SJCRH30 (cell line): ENCODE measurements at regions not wholly inside any gene's neighbourhood (a gene's known extent, or its start where the extent isn't known, plus 50 kb on each side); places are given as distances from the start of the nearest gene placed in this dataset.
"Not testable (repeated sequence)": the region's sequence is repeated elsewhere in the genome, so short reads cannot be mapped to it uniquely, and the experiment has no call there.

Source experiments
- DNase-seq, 2 experiments: peaks; one replicate each; pipeline ENCODE4 v3.0.0-alpha.2; 2015 to 2020
- H3K27ac ChIP-seq: fragments of 250-450 bp; sonication (Bioruptor Pico); 2 replicates; pipeline ENCODE4 v1.5.1; 2020; ENCODE audit warnings: mild to moderate bottlenecking, moderate library complexity
- H3K27me3 ChIP-seq: fragments of 250-450 bp; sonication (Bioruptor Pico); 2 replicates; pipeline ENCODE4 v1.5.1; 2020; ENCODE audit warnings: mild to moderate bottlenecking, moderate library complexity
- H3K36me3 ChIP-seq: fragments of 250-450 bp; sonication (Bioruptor Pico); 2 replicates; pipeline ENCODE4 v1.5.1; 2020; ENCODE audit warnings: mild to moderate bottlenecking, moderate library complexity
- H3K4me1 ChIP-seq: fragments of 250-450 bp; sonication (Bioruptor Pico); 2 replicates; pipeline ENCODE4 v1.5.1; 2020; ENCODE audit warnings: mild to moderate bottlenecking, moderate library complexity
- H3K4me3 ChIP-seq: fragments of 250-450 bp; sonication (Bioruptor Pico); 2 replicates; pipeline ENCODE4 v1.5.1; 2020; ENCODE audit warnings: mild to moderate bottlenecking, moderate library complexity
- H3K9me3 ChIP-seq: fragments of 250-450 bp; sonication (Bioruptor Pico); replicated peaks from 2 replicates; pipeline ENCODE4 v1.5.1; 2020; ENCODE audit warnings: mild to moderate bottlenecking, moderate library complexity

DNA sequence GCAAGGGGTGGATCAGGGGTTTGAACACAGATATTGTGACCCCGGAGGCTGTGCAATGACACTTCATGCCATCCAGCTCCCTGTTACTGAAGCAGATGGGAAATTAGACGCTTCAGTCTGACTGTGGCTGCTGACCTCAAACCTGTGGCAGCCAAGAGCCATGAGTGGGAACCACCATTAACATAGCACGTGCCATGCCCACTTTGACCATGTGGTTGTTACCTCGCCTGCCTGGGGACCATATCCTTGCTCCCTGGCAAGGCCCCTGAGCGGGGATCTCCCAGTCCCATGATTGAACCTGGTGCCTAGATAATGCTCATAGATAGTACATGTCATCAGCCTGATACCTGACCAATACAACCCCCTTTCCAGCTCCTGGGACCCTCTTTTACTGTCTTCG, 68.9 kb downstream of the CYP26B1 start:
- Histone ChIP-seq H3K27me3 (no peaks in the 10 kb centered on the region), H3K4me1 (no peaks in the 10 kb centered on the region), H3K36me3 (no peaks in the 10 kb centered on the region), H3K9me3 (no peaks in the 10 kb centered on the region; the same call in 1 of the 2 replicates), H3K27ac (no peak overlapping the region), H3K4me3 (no peak overlapping the region)
- no peak for DNase-seq

DNA sequence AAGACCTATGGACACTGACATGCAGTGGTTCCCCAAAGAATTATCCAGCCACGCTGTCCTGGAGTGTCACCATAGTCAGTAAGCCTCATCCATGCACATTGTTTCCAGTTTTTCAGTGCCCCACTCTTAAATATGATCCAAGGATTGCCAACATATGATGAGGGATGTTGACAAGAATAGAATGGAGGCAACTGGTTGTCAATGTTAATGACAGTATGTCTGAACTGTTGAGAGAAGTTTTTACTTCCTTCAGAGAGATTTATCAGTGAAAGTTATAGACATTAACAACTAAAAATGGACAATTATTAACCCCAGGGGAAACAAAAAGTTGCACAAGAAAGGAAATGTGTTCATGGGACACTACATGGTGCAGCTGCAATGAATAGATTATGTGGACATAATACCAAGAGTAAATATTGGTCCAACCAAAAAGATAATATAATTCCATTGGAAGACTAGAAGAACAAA, 69.9 kb downstream of the CYP26B1 start:
- H3K27me3 ChIP-seq = no peaks in the 10 kb centered on the region
- no peaks in the 10 kb centered on the region for H3K36me3 ChIP-seq
- DNase-seq = no peak
- no peaks in the 10 kb centered on the region for H3K4me1 ChIP-seq
- H3K4me3 ChIP-seq = no peak overlapping the region
- H3K27ac ChIP-seq = no peak overlapping the region
- peaks cover 2% of the 10 kb centered on the region; the same call in 1 of the 2 replicates for H3K9me3 ChIP-seq

DNA sequence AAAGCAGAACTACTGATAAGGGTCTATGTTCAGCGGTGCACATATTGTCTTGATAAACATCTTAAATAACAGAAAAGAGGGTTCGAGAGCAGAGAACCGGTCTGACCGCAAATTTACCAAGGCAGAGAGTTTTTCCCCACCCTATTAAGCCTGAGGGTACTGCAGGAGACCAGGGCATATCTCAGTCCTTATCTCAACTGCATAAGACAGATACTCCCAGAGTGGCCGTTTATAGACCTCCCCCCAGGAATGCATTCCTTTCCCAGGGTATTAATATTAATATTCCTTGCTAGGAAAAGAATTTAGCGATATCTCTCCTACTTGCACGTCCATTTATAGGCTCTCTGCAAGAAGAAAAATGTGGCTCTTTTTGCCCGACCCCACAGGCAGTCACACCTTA, 74.3 kb downstream of the CYP26B1 start:
- H3K4me1 ChIP-seq, H3K4me3 ChIP-seq, H3K36me3 ChIP-seq, DNase-seq, H3K9me3 ChIP-seq, H3K27ac ChIP-seq, H3K27me3 ChIP-seq: not testable (repeated sequence)

DNA sequence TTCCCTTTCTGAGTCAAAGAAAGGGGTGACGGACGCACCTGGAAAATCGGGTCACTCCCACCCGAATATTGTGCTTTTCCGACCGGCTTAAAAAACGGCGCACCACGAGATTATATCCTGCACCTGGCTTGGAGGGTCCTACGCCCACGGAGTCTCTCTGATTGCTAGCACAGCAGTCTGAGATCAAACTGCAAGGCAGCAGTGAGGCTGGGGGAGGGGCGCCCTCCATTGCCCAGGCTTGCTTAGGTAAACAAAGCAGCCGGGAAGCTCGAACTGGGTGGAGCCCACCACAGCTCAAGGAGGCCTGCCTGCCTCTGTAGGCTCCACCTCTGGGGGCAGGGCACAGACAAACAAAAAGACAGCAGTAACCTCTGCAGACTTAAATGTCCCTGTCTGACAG, 83.5 kb downstream of the CYP26B1 start:
- not testable (repeated sequence) for H3K4me1 ChIP-seq, H3K27ac ChIP-seq, H3K4me3 ChIP-seq, H3K9me3 ChIP-seq, H3K36me3 ChIP-seq, H3K27me3 ChIP-seq, DNase-seq

DNA sequence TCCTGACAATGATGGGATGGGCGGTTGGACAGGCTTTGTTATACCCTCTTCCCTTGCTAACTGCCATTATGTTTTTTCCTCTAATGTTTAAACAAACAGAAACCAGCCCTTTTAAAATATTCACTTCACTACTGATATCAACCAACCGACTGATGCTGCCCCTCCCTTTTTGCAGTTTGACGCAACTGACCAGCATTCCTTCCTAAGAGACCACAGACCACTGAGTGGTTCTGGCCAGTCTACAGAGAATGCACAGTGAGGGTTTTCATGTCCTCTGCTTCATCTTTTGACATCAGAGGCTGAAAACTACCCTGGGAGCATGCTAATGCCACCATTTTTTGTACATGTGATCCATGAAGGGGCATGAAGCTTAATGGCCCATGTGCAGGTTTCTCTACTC, 85.3 kb downstream of the CYP26B1 start:
- no peak for DNase-seq
- no peaks in the 10 kb centered on the region for H3K4me1 ChIP-seq

DNA sequence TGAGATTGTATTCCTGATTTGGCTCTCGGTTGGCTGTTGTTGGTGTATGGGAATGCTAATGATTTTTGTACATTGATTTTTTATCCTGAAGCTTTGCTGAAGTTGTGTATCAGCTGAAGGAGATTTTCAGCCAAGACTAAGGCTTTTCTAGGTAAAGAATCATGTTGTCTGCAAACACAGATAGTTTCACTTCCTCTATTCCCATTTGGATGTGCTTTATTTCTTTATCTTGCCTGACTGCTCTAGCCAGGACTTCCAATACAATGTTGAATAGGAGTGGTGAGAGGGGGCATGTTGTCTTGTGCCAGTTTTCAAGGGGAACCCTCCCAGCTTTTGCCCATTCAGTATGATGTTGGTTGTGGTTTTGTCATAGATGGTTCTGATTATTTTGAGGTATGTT, 90.4 kb downstream of the CYP26B1 start:
- no peak for DNase-seq
- Histone ChIP-seq H3K9me3 (no peaks in the 10 kb centered on the region; the same call in 1 of the 2 replicates), H3K4me1 (no peaks in the 10 kb centered on the region), H3K4me3 (no peak overlapping the region), H3K27ac (no peak overlapping the region), H3K36me3 (no peaks in the 10 kb centered on the region; the same call in 1 of the 2 replicates), H3K27me3 (0 out of 2 replicates have a peak, but pooled peaks cover 5% of the 10 kb centered on the region)

More for the DNA sequence above, 85.3 kb downstream of the CYP26B1 start:
- Histone ChIP-seq H3K36me3 (no peaks in the 10 kb centered on the region; the same call in 1 of the 2 replicates), H3K27me3 (0 out of 2 replicates have a peak, but pooled peaks cover 5% of the 10 kb centered on the region), H3K4me3 (no peak overlapping the region), H3K9me3 (no peaks in the 10 kb centered on the region; the same call in 1 of the 2 replicates), H3K27ac (no peak overlapping the region)

DNA sequence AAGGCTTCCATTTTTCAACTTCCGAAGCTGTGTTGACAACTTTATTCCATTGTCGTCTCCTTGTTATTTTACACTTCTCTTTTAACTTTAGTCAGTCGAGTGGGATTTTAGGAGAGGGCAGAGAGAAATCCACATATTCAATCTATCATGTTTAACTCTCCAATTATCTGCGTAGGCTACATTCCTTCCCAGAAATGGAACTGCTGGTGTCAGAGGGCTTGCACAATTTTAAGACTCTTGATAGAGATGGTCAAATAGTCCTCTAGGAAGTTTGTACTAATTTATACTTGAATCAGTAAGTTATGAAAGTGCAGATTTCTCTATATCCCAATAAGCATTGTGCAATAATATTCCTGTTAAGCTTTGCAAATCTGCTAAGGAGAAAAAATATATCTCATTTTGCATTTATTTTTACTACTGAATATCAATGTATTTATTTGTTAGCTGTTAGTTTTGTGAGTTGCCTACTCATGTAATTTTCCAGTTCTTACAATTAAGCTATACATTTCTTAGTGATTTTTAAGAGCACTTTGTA, 95.6 kb downstream of the CYP26B1 start:
- H3K27ac ChIP-seq = no peak overlapping the region
- no peaks in the 10 kb centered on the region for H3K4me1 ChIP-seq
- H3K36me3 ChIP-seq = no peaks in the 10 kb centered on the region
- no peaks in the 10 kb centered on the region; the same call in 1 of the 2 replicates for H3K27me3 ChIP-seq
- H3K9me3 ChIP-seq = no peaks in the 10 kb centered on the region; the same call in 1 of the 2 replicates
- no peak for DNase-seq
- no peak overlapping the region for H3K4me3 ChIP-seq

DNA sequence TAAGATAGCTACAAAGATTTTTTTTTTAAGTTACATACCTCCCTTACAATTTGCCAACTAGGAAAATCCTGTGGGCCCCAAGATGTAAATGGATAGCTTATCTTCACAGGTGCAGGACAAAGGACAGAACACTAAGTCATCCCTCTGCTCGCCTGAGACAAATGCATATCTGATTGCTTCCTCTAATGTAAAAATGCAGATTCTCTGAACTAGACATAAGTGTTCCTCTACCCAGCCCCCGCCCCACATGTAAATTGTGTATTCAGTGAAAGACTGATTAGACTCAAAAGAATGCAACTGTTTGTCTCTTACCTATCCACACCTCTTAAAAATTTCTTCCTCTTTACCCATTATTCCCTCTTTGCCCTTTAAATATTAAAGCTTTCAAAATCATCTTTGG, 96.5 kb downstream of the CYP26B1 start:
- H3K4me1 ChIP-seq = no peaks in the 10 kb centered on the region
- H3K4me3 ChIP-seq = no peak overlapping the region
- no peak for DNase-seq
- no peaks in the 10 kb centered on the region; the same call in 1 of the 2 replicates for H3K9me3 ChIP-seq
- no peaks in the 10 kb centered on the region for H3K36me3 ChIP-seq
- H3K27ac ChIP-seq = no peak overlapping the region
- H3K27me3 ChIP-seq = no peaks in the 10 kb centered on the region; the same call in 1 of the 2 replicates

DNA sequence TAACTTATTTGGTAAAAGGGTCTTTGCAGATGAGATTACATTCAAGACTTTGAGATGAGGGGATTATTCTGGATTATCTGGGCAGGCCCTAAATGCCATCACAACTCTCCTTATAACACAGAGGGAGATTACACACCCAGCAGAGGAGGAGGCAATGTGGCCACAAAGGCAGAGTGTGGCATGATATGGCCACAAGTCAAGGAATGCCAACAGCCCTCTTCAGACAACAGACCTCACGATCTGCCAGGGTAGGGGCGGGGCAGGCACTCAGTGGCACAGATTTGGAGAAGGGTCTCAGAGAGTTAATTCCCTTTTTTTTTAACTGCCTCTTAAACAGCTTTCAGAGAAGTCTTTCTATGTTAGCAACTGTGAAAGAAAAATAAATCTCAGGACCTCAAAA, 96.9 kb downstream of the CYP26B1 start:
- H3K4me1 ChIP-seq = no peaks in the 10 kb centered on the region
- H3K4me3 ChIP-seq = no peak overlapping the region
- no peaks in the 10 kb centered on the region; the same call in 1 of the 2 replicates for H3K9me3 ChIP-seq
- no peak overlapping the region for H3K27ac ChIP-seq
- H3K27me3 ChIP-seq = no peaks in the 10 kb centered on the region; the same call in 1 of the 2 replicates
- no peaks in the 10 kb centered on the region for H3K36me3 ChIP-seq
- no peak for DNase-seq

DNA sequence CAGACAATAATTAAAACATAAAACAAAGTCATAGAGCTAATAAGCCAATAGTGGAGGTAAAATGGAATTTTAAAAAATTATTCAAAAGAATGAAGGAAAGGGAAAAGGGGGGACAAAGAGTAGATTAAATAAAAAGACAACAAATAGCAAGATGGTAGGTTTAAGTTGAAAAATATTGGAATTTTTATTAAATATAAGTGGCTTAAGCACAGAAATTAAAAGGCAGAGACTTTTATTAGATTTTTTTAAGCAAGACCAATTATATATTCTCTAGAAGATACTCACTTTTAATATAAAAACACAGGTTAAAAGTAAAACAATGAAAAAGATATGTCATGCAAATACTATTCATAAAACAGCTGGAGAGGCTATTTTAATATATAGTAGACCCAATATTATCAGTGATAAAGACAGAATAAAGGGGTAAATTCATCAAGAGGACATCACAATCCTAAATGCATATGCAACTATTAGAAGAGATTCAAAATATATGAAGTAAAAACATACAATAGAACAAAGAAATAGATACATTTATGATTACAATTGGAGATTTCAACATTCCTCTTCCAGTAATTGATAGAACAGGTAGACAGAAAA, 98.7 kb downstream of the CYP26B1 start:
- Histone ChIP-seq H3K27ac (no peak overlapping the region), H3K27me3 (no peaks in the 10 kb centered on the region; the same call in 1 of the 2 replicates), H3K36me3 (no peaks in the 10 kb centered on the region; the same call in 1 of the 2 replicates), H3K9me3 (peaks cover 6% of the 10 kb centered on the region; the same call in 1 of the 2 replicates), H3K4me3 (no peak overlapping the region), H3K4me1 (no peaks in the 10 kb centered on the region)
- DNase-seq = no peak

DNA sequence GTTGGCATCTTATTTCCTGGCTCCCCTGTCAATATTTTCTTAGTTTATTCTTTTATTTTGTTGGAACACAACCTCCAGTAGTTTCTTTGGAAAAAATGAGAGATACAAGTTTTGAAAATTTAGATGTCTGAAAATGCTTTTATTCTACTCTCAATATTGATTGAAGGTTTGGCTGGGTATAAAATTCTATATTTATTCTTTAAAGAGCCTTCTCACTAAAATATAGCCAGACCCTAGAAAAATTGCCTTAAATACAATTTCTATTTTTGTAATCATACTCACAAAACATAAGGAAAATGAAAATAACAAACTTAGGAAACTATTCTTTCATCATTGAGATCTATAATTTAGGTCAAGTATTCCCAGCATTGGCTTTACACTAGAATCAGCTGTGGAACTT, 103.7 kb downstream of the CYP26B1 start:
- Histone ChIP-seq H3K27ac (no peak overlapping the region), H3K4me3 (no peak overlapping the region), H3K4me1 (no peaks in the 10 kb centered on the region), H3K36me3 (no peaks in the 10 kb centered on the region; the same call in 1 of the 2 replicates), H3K9me3 (0 out of 2 replicates have a peak, but pooled peaks cover 6% of the 10 kb centered on the region), H3K27me3 (no peaks in the 10 kb centered on the region; the same call in 1 of the 2 replicates)
- no peak for DNase-seq

DNA sequence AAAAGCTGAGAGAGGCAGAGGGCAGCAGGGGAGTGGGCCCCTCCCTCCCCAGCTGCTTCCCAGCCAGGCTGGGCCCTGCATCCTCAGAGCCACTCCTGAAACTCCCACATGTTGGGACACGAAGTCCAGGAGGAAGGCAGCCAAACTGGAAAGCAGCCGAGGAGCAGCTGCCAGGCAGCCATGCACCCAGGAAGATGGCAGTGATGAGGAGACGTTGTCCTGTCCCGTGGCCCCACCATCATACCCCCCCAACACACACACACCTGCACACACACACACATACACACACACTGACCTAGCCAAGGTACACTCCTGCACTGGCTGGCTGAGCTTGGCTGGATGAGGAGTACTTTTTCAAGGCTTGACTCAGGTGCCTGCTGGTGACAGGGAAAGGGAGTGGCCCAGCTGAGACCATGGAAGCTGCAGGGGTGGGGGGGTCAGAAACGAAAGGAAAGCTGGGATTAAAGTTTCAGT, 106.0 kb downstream of the CYP26B1 start:
- Histone ChIP-seq H3K27ac (no peak overlapping the region), H3K4me1 (no peaks in the 10 kb centered on the region), H3K36me3 (no peaks in the 10 kb centered on the region; the same call in 1 of the 2 replicates), H3K4me3 (no peak overlapping the region), H3K27me3 (no peaks in the 10 kb centered on the region), H3K9me3 (0 out of 2 replicates have a peak, but pooled peaks cover 6% of the 10 kb centered on the region)
- no peak for DNase-seq

DNA sequence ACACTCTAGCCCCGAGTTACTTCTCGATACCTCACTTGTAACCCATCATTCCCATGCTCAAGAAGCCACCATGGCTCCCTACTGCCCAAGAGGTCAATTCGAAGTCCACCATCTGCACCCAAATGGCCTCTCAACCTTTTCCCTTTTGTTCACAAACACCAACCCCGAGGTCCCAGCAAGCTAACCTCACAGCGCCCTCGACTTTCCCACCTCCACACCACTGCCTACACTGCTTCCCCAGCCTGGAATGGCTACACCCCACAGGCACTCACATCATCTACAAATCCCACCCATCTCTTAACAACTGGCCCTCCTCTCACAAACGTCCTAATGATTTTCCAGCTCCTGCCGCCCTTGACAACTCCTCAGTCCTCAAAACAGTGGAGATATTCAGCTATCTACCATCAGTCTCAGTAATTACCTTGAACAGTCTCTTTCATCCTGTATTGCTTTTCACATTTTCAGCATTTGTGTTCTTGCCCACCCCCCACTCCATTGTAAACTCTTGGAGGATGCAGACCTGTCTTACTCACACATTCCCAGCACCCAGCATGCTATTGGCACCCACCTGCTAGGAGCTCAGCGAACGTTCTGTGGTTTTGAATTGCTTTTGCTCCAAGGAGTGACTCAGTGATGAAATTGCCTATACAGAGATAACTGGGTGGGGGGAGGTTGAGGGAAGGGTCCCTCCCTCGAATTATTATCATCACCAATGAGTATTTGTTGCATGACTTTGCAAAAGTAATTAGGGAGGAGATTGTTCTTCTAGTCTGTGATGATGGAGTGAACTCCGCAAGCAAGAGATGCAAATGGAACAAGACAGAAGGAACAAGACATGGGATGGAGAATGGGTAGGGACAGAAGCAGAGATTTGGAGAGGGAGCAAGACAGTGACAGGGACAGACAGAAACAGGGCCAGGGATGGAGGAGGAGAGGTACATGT, 106.8 kb downstream of the CYP26B1 start:
- H3K9me3 ChIP-seq = 0 out of 2 replicates have a peak, but pooled peaks cover 6% of the 10 kb centered on the region
- DNase-seq = no peak

DNA sequence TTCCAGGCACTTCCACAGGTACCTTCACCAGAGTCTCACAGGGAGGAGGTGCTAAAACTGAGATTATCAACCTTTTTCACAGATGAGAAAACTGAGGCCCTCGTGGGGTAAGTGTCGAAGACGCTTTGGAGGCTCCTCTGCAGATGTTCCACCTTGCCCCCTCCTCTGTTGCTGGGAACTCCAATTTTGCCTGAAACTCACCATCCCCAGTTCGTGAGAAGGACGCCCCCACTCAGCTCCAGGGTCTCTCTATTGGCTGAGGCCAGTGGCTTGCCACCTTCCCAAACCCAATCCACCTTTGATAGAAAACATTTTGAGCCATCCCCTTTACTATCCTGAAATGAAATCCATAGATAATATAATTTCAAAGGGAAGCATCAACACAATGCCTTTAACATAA, 109.1 kb downstream of the CYP26B1 start:
- no peaks in the 10 kb centered on the region for H3K9me3 ChIP-seq

More for the DNA sequence above, 106.8 kb downstream of the CYP26B1 start:
- H3K4me1 ChIP-seq = no peaks in the 10 kb centered on the region
- no peak overlapping the region for H3K27ac ChIP-seq
- H3K36me3 ChIP-seq = no peaks in the 10 kb centered on the region; the same call in 1 of the 2 replicates
- no peak overlapping the region for H3K4me3 ChIP-seq
- H3K27me3 ChIP-seq = no peaks in the 10 kb centered on the region

More for the DNA sequence above, 109.1 kb downstream of the CYP26B1 start:
- Histone ChIP-seq H3K4me3 (no peak overlapping the region), H3K27ac (no peak overlapping the region), H3K36me3 (no peaks in the 10 kb centered on the region), H3K4me1 (no peaks in the 10 kb centered on the region), H3K27me3 (no peaks in the 10 kb centered on the region)
- no peak for DNase-seq
